ENCODE measurements at regions not wholly inside any gene's neighbourhood (a gene's known extent, or its start where the extent isn't known, plus 50 kb on each side); places are given as distances from the start of the nearest gene placed in this dataset.

- ChIA-PET CTCF (no interaction called here), POLR2A (no interaction called here)
- no peak for TF ChIP-seq TARDBP (IDR thresholded peaks at IDR 0.05)
- no peak for DNase-seq (ENCODE audit: extremely low spot score)
Observed at GRCh38 chr16:5354645-5355044, 257.1 kb upstream of the EEF2KMT start.

- no peak for DNase-seq (ENCODE audit: extremely low spot score)
- ChIA-PET POLR2A (no interaction called here), CTCF (no interaction called here)
- TF ChIP-seq LEF1 (IDR thresholded peaks at IDR 0.05; ENCODE audit: borderline replicate concordance) (no peak), TARDBP (IDR thresholded peaks at IDR 0.05) (no peak), FOXM1 (IDR thresholded peaks at IDR 0.05; ENCODE audit: borderline replicate concordance) (no peak), CTBP1 (IDR thresholded peaks at IDR 0.05; ENCODE audit: borderline replicate concordance) (no peak), FOXA1 (IDR thresholded peaks at IDR 0.05) (no peak), L3MBTL2 (conservative IDR thresholded peaks at IDR 0.05) (no peak), HDGF (IDR thresholded peaks at IDR 0.05; ENCODE audit: borderline replicate concordance) (no peak), SP1 (IDR thresholded peaks at IDR 0.05) (no peak), ARNT (IDR thresholded peaks at IDR 0.05) (no peak), ELF4 (IDR thresholded peaks at IDR 0.05) (no peak), FOXK2 (IDR thresholded peaks at IDR 0.05) (no peak), SUZ12 (IDR thresholded peaks at IDR 0.05) (no peak)
- TF ChIP-seq, protein P1, sequence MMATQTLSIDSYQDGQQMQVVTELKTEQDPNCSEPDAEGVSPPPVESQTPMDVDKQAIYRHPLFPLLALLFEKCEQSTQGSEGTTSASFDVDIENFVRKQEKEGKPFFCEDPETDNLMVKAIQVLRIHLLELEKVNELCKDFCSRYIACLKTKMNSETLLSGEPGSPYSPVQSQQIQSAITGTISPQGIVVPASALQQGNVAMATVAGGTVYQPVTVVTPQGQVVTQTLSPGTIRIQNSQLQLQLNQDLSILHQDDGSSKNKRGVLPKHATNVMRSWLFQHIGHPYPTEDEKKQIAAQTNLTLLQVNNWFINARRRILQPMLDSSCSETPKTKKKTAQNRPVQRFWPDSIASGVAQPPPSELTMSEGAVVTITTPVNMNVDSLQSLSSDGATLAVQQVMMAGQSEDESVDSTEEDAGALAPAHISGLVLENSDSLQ (IDR thresholded peaks at IDR 0.05) = no peak
Observed at GRCh38 chr16:5349670-5350517, 252.3 kb upstream of the EEF2KMT start.

GRCh38 chr16:5349101-5349500 lies 251.5 kb upstream of the EEF2KMT start:
- ChIA-PET CTCF (no interaction called here), POLR2A (no interaction called here)
- TF ChIP-seq FOXK2 (IDR thresholded peaks at IDR 0.05) (no peak), TARDBP (IDR thresholded peaks at IDR 0.05) (no peak)
- no peak for DNase-seq (ENCODE audit: extremely low spot score)

DNA sequence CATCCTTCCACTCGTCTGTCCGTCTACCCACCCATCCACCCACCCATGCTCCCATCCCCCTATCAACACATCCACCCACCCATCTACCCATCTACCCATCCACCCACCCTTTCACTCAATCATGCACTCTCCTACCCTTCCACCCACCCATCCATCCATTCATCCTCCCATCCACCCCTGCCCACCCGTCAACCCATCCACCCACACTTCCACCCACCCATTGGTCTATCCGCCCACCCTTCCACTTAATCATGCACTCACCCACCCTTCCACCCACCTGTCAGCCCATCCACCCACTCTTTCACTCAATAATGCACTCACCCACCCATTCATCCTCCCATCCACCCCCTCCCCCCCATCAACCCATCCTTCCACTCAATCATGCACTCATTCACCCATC lies 250.0 kb upstream of the EEF2KMT start:
- no peak for DNase-seq (ENCODE audit: extremely low spot score)
- TF ChIP-seq FOXM1 (IDR thresholded peaks at IDR 0.05; ENCODE audit: borderline replicate concordance) (no peak), ARNT (IDR thresholded peaks at IDR 0.05) (no peak), FOXK2 (IDR thresholded peaks at IDR 0.05) (no peak), HDGF (IDR thresholded peaks at IDR 0.05; ENCODE audit: borderline replicate concordance) (no peak), NFRKB (IDR thresholded peaks at IDR 0.05) (no peak), L3MBTL2 (conservative IDR thresholded peaks at IDR 0.05) (no peak), CTBP1 (IDR thresholded peaks at IDR 0.05; ENCODE audit: borderline replicate concordance) (no peak), ZNF384 (IDR thresholded peaks at IDR 0.05) (no peak), ELF4 (IDR thresholded peaks at IDR 0.05) (no peak)
- CTCF ChIA-PET = no interaction called here
- POLR2A ChIA-PET = no interaction called here

- ChIA-PET CTCF (no interaction called here), POLR2A (no interaction called here)
- DNase-seq (ENCODE audit: extremely low spot score) = no peak
- no peak for TF ChIP-seq HDGF (IDR thresholded peaks at IDR 0.05; ENCODE audit: borderline replicate concordance)
Observed at GRCh38 chr16:5336941-5337340, 239.3 kb upstream of the EEF2KMT start.

GRCh38 chr16:5333991-5334390 lies 236.4 kb upstream of the EEF2KMT start:
- no peak for TF ChIP-seq SUZ12 (IDR thresholded peaks at IDR 0.05)
- TF ChIP-seq, protein P1 (IDR thresholded peaks at IDR 0.05) = no peak
- no peak for TF ChIP-seq SP1 (IDR thresholded peaks at IDR 0.05)
- TF ChIP-seq CTBP1 (IDR thresholded peaks at IDR 0.05; ENCODE audit: borderline replicate concordance) = no peak
- no peak for TF ChIP-seq LEF1 (IDR thresholded peaks at IDR 0.05; ENCODE audit: borderline replicate concordance)
- TF ChIP-seq L3MBTL2 (conservative IDR thresholded peaks at IDR 0.05) = no peak
- no peak for TF ChIP-seq BHLHE40 (IDR thresholded peaks at IDR 0.05; ENCODE audit: borderline replicate concordance)
- no peak for TF ChIP-seq ZNF384 (IDR thresholded peaks at IDR 0.05)
- TF ChIP-seq TARDBP (IDR thresholded peaks at IDR 0.05) = no peak
- TF ChIP-seq FOXA1 (IDR thresholded peaks at IDR 0.05) = no peak
- TF ChIP-seq ELF4 (IDR thresholded peaks at IDR 0.05) = no peak
- no peak for TF ChIP-seq HDGF (IDR thresholded peaks at IDR 0.05; ENCODE audit: borderline replicate concordance)
- no peak for TF ChIP-seq ARNT (IDR thresholded peaks at IDR 0.05)
- no peak for TF ChIP-seq FOXK2 (IDR thresholded peaks at IDR 0.05)
- no peak for TF ChIP-seq NFRKB (IDR thresholded peaks at IDR 0.05)
- TF ChIP-seq FOXM1 (IDR thresholded peaks at IDR 0.05; ENCODE audit: borderline replicate concordance) = no peak
- DNase-seq (ENCODE audit: extremely low spot score) = no peak
- ChIA-PET CTCF (no interaction called here), POLR2A (no interaction called here)

- ChIA-PET POLR2A (no interaction called here), CTCF (no interaction called here)
- TF ChIP-seq, protein P1 (IDR thresholded peaks at IDR 0.05) = no peak
- TF ChIP-seq ARNT (IDR thresholded peaks at IDR 0.05) (no peak), SUZ12 (IDR thresholded peaks at IDR 0.05) (no peak), ZNF384 (IDR thresholded peaks at IDR 0.05) (no peak), LEF1 (IDR thresholded peaks at IDR 0.05; ENCODE audit: borderline replicate concordance) (no peak), HDGF (IDR thresholded peaks at IDR 0.05; ENCODE audit: borderline replicate concordance) (no peak)
- DNase-seq (ENCODE audit: extremely low spot score) = no peak
Observed at GRCh38 chr16:5333126-5333525, 235.5 kb upstream of the EEF2KMT start.
